Neural cell (in vitro differentiated cells): ENCODE measurements at regions not wholly inside any gene's neighbourhood (a gene's known extent, or its start where the extent isn't known, plus 50 kb on each side); places are given as distances from the start of the nearest gene placed in this dataset.

Experiments used
- H2AFZ ChIP-seq: fragments of 200-600, 300-800 bp; sonication (generic), shearing (Covaris generic); 2 replicates; pipeline ENCODE4 v1.6.0; 2014; ENCODE audit warnings: low read depth, mild to moderate bottlenecking, antibody characterized with exemption, low read length, moderate library complexity
- H3F3A ChIP-seq: fragments of 200-600 bp; shearing (Covaris generic); 2 replicates; pipeline ENCODE4 v1.6.1; 2016; ENCODE audit warnings: mild to moderate bottlenecking, moderate library complexity, mixed read lengths, antibody characterized with exemption, low read length; ENCODE audit not compliant: insufficient read depth, poor library complexity, severe bottlenecking
- H3K27ac ChIP-seq: fragments of 200-600, 300-800 bp; sonication (generic), shearing (Covaris generic); 2 replicates; pipeline ENCODE4 v1.5.1; 2014; ENCODE audit warnings: mild to moderate bottlenecking, low read length, moderate library complexity
- H3K27me3 ChIP-seq: fragments of 300-800, 200-600 bp; sonication (generic), shearing (Covaris generic); 2 replicates; pipeline ENCODE4 v1.6.0; 2014; ENCODE audit warnings: mild to moderate bottlenecking, low read depth, low read length, moderate library complexity; ENCODE audit not compliant: insufficient read depth
- H3K36me3 ChIP-seq: fragments of 300-800, 200-600 bp; sonication (generic), shearing (Covaris generic); 2 replicates; pipeline ENCODE4 v1.5.1; 2014; ENCODE audit warnings: mild to moderate bottlenecking, antibody characterized with exemption, low read length, moderate library complexity; ENCODE audit not compliant: insufficient read depth
- H3K4me2 ChIP-seq: fragments of 300-800, 200-600 bp; sonication (generic), shearing (Covaris generic); 2 replicates; pipeline ENCODE4 v1.6.0; 2014; ENCODE audit warnings: mild to moderate bottlenecking, low read length
- H3K4me3 ChIP-seq: fragments of 300-800, 200-600 bp; sonication (generic), shearing (Covaris generic); 2 replicates; pipeline ENCODE4 v1.5.1; 2014; ENCODE audit warnings: mild to moderate bottlenecking, low read length, moderate library complexity
- H3K79me2 ChIP-seq: fragments of 200-600 bp; shearing (Covaris generic); replicated peaks from 2 replicates; pipeline ENCODE4 v1.6.0; 2014; ENCODE audit warnings: mild to moderate bottlenecking, low read length, moderate library complexity; ENCODE audit not compliant: insufficient read depth
- H3K9ac ChIP-seq: fragments of 300-800, 200-600 bp; sonication (generic), shearing (Covaris generic); 2 replicates; pipeline ENCODE4 v1.6.1; 2016; ENCODE audit warnings: mild to moderate bottlenecking, low read length, mixed read lengths
- H3K9me2 ChIP-seq: fragments of 200-600 bp; shearing (Covaris generic); 2 replicates; pipeline ENCODE4 v1.6.1; 2016; ENCODE audit warnings: mild to moderate bottlenecking, low read length, mixed read lengths; ENCODE audit not compliant: insufficient read depth
- H3K9me3 ChIP-seq: fragments of 200-600, 300-800 bp; sonication (generic), shearing (Covaris generic); 2 replicates; pipeline ENCODE4 v1.6.1; 2016; ENCODE audit warnings: mild to moderate bottlenecking, mixed run types, low read length, moderate library complexity, mixed read lengths
- H4K20me1 ChIP-seq: fragments of 200-600 bp; shearing (Covaris generic); 2 replicates; pipeline ENCODE4 v1.6.1; 2016; ENCODE audit warnings: mild to moderate bottlenecking, mixed run types; ENCODE audit not compliant: insufficient read depth
- EP300 ChIP-seq: fragments of 450-650 bp; conservative IDR thresholded peaks from 2 replicates; pipeline ENCODE4 v1.6.1; 2014; ENCODE audit warnings: antibody characterized with exemption, mild to moderate bottlenecking, moderate library complexity; ENCODE audit not compliant: poor library complexity, severe bottlenecking
- EZH2 ChIP-seq: fragments of 200-600, 300-800 bp; shearing (Covaris generic), sonication (generic); IDR thresholded peaks from 2 replicates; pipeline ENCODE4 v1.6.1; 2014; ENCODE audit warnings: antibody characterized with exemption, low read length, borderline replicate concordance, mild to moderate bottlenecking; ENCODE audit not compliant: insufficient read depth, poor library complexity, severe bottlenecking
- MXI1 ChIP-seq: fragments of 450-650 bp; conservative IDR thresholded peaks from 2 replicates; pipeline ENCODE4 v1.6.1; 2014; ENCODE audit warnings: antibody characterized with exemption, mild to moderate bottlenecking; ENCODE audit not compliant: poor library complexity, severe bottlenecking
- POLR2AphosphoS5 ChIP-seq: IDR thresholded peaks from 2 replicates; pipeline ENCODE4 v1.6.1; 2012
- RAD21 ChIP-seq: fragments of 450-650 bp; conservative IDR thresholded peaks from 2 replicates; pipeline ENCODE4 v1.6.1; 2014; ENCODE audit warnings: antibody characterized with exemption, mild to moderate bottlenecking, moderate library complexity
- REST ChIP-seq: IDR thresholded peaks from 2 replicates; pipeline ENCODE4 v1.6.1; 2012; ENCODE audit warnings: borderline replicate concordance
- SMC3 ChIP-seq: fragments of 450-650 bp; conservative IDR thresholded peaks from 2 replicates; pipeline ENCODE4 v1.6.1; 2014; ENCODE audit warnings: antibody characterized with exemption, mild to moderate bottlenecking, moderate library complexity; ENCODE audit not compliant: poor library complexity
- TAF1 ChIP-seq: IDR thresholded peaks from 2 replicates; pipeline ENCODE4 v1.6.1; 2012; ENCODE audit warnings: low read depth
- TF ChIP-seq, protein P1 (sequence below): fragments of 450-650 bp; IDR thresholded peaks from 2 replicates; pipeline ENCODE4 v1.5.1; 2014; ENCODE audit warnings: antibody characterized with exemption, mild to moderate bottlenecking, moderate library complexity; ENCODE audit not compliant: poor library complexity, severe bottlenecking

DNA sequence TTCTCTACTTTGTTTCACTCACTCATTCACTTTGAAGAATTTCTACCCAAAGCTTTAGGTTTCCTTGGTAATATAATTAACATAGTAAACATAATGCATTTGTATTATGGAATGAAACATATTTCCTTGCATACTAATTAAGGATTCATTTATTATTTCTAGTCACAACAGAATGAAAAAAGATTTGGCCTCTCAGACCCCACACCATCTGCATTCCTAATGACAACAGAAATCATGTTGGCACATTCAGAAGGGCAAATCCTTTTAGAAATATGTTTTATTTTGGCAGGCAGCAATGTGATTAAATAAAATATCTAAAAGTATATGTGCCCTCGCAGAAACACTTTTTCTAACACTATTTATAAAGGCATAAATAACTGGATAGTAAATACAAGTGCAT, 163.4 kb downstream of the HTR1B start:
- H3K4me2 ChIP-seq = no peak overlapping the region
- no peaks in the 10 kb centered on the region for H3K9me3 ChIP-seq
- TF ChIP-seq POLR2AphosphoS5 (no peak), RAD21 (no peak), EZH2 (no peak), EP300 (no peak), REST (no peak), SMC3 (no peak)
- TF ChIP-seq, protein P1, sequence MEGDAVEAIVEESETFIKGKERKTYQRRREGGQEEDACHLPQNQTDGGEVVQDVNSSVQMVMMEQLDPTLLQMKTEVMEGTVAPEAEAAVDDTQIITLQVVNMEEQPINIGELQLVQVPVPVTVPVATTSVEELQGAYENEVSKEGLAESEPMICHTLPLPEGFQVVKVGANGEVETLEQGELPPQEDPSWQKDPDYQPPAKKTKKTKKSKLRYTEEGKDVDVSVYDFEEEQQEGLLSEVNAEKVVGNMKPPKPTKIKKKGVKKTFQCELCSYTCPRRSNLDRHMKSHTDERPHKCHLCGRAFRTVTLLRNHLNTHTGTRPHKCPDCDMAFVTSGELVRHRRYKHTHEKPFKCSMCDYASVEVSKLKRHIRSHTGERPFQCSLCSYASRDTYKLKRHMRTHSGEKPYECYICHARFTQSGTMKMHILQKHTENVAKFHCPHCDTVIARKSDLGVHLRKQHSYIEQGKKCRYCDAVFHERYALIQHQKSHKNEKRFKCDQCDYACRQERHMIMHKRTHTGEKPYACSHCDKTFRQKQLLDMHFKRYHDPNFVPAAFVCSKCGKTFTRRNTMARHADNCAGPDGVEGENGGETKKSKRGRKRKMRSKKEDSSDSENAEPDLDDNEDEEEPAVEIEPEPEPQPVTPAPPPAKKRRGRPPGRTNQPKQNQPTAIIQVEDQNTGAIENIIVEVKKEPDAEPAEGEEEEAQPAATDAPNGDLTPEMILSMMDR = no peak
- no peaks in the 10 kb centered on the region for H3K9me2 ChIP-seq
- no peaks in the 10 kb centered on the region for H3K79me2 ChIP-seq
- no peaks in the 10 kb centered on the region for H3F3A ChIP-seq
- no peak overlapping the region for H3K27ac ChIP-seq
- no peak overlapping the region for H3K4me3 ChIP-seq
- H2AFZ ChIP-seq = no peak overlapping the region
- no peaks in the 10 kb centered on the region for H3K36me3 ChIP-seq
- H4K20me1 ChIP-seq = no peaks in the 10 kb centered on the region
- H3K9ac ChIP-seq = no peak overlapping the region
- H3K27me3 ChIP-seq = no peaks in the 10 kb centered on the region

DNA sequence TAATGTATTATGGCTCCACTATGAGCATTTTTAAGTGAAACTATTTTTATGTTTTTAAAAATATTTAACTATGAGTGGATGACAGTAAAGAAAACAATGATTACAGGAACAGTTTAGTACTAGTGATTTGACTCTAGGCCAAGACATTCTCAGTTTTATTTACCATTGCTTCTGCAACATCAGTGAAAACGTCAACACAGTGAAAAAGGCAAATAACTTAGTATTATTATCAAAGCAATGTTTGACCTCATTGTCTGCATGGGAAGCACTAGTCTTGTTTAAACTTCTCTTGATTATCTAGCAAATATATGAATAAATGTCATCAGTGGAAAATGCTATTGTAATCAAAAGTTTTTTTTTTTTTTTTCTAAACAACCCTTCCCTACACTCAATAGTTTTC, 165.0 kb downstream of the HTR1B start:
- Histone ChIP-seq H3K4me3 (no peak overlapping the region), H3K79me2 (no peaks in the 10 kb centered on the region), H3K36me3 (no peaks in the 10 kb centered on the region), H4K20me1 (no peaks in the 10 kb centered on the region), H3K9me3 (no peaks in the 10 kb centered on the region), H3F3A (no peaks in the 10 kb centered on the region), H3K27me3 (no peaks in the 10 kb centered on the region), H3K27ac (no peak overlapping the region), H3K4me2 (no peak overlapping the region), H3K9me2 (no peaks in the 10 kb centered on the region), H3K9ac (no peak overlapping the region), H2AFZ (no peak overlapping the region)
- TF ChIP-seq SMC3 (no peak), RAD21 (no peak), EP300 (no peak), MXI1 (no peak), REST (no peak), TAF1 (no peak), EZH2 (no peak), POLR2AphosphoS5 (no peak)
- TF ChIP-seq, protein P1 = no peak
